Stimulated activated CD4-positive, alpha-beta T cell treated with anti-CD3 and anti-CD28 coated beads, Interleukin-2, amount 100 ng/mL, for 4 hours (primary cell): ENCODE measurements at regions not wholly inside any gene's neighbourhood (a gene's known extent, or its start where the extent isn't known, plus 50 kb on each side); places are given as distances from the start of the nearest gene placed in this dataset.

ENCODE experiments used
- DNase-seq: peaks from one replicate; pipeline ENCODE4 v3.0.0-alpha.2; 2020; ENCODE audit warnings: low read depth

DNA sequence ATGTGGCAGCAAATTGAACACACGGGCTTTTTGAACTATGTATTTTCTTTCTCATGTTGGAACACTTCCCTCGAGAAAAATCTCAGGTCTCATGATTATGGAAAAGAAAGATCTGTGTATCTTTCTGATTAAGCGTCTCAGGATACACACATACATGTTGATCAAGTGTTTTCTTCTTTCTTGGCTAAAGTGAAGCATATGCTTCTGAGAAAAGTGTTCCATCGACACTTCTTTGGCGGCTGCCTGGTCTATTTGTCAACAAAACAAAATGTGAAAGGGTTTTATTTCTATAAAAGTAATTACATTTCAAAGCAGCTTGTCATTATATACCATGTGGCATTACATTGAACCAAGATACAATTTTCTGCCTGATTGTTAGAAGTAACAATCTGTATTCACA, 157.5 kb downstream of the DLEU7 start:
- DNase-seq, result no peak

DNA sequence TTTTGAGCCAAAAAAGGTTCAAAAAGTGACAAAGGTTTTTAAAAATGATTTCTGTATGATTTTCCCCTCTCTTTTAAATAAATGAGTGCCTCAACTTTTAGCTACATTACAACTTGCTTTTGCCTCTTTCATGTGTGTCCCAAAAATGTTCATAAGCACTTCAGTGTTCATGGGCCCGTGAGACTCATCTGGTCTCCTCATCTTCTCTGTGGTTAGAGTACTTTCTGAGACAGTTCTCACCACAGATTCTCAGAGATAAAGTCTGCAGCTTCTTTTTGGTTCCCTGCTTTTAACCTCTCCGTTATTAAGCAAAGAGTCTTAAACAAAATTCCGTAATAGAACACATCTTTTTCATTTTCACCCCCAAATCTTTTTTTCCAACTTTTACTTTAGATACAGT, 156.9 kb downstream of the DLEU7 start:
- no peak for DNase-seq

DNA sequence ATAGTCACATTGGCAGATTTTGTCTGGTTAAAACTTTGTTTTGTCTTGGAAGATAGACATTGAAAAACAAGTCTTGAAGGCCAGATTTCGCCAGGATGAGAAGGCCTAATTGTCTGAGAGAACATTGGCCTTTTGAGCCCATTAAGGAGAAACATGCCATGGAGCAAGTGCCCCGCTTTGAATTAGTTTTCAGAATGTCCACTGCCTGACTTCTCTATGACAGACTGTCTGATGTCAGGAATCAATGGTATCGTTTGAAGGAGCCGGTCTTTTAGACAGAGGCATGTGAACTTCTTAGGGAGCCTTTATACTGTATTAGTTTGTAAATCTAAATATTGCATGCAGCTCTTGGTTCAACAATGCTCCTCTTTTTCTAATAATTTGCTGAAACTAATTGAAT, 155.9 kb downstream of the DLEU7 start:
- no peak for DNase-seq

DNA sequence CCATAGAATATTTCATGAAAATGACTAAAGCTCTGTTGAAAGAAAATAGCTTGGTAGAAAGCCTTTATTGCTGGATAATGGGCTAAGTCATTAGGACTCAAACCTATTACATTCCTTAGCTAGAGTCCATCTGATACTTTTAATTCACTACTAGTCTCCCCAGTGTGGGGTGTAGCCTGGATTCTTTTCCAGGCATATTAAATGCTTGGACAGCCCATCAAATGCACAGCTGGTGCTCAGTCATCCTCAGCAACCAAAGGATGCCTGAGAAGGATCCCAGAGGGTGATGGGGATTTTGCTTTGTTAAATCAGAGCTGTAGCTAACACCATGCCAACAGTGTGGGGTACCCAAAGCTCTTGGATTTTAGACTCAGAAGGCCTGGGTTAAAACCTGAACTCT, 153.5 kb downstream of the DLEU7 start:
- no peak for DNase-seq

DNA sequence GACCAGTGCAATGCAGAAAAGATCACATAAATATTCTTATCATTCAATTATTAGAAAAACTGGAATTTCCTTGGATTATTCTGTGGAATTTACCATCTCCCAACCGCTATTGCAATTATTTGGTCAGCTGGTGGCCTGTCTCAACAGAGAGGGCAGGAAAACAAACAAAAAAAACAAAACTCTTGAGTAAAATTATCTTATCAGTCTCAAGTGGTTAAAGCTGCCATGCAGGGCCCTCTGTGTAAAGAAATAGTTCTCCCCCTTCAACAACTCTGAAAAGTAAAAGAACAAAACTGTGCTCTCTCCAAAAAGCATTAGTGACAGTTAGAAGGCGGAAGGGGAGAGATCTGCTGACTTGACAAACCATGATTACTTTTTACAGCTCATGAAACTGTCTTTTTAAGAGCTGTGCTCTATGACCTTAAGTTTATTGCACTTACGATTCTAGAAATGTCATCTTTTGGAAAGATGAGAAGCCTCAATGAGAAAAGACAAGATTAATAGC, 152.3 kb downstream of the DLEU7 start:
- no peak for DNase-seq

GRCh38 chr13:50691681-50692263, 151.7 kb downstream of the DLEU7 start:
- DNase-seq, result no peak

DNA sequence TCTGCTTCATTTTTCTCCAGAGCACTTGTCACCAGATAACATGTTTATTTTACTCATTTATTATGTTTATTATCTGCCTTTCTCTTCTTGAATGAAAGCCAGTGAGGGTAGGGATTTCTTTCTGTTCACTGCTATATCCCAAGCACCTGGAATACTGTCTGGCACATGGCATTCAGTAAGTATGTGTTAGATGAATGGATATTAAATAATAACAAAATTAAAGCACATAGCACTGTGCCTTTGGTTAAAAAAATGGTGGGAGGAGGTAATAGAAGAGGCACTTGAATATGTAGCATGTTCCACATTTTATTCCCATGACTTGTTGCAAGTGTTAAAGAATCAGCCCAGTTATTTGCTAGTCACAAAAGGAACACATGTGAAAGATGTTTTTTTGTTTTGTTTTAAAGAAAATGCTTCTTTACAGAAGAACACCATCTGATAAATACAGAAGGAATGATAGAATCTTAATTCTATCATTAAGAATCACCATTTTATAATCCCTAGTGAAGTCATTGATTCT, 151.0 kb downstream of the DLEU7 start:
- DNase-seq, result no peak

- DNase-seq, result no peak
Measured at GRCh38 chr13:50693727-50694126, 149.8 kb downstream of the DLEU7 start.

- DNase-seq, result no peak
Measured at GRCh38 chr13:50697746-50698539, 145.5 kb downstream of the DLEU7 start.

- DNase-seq, result no peak
Measured at GRCh38 chr13:50699874-50700663, 143.4 kb downstream of the DLEU7 start.

DNA sequence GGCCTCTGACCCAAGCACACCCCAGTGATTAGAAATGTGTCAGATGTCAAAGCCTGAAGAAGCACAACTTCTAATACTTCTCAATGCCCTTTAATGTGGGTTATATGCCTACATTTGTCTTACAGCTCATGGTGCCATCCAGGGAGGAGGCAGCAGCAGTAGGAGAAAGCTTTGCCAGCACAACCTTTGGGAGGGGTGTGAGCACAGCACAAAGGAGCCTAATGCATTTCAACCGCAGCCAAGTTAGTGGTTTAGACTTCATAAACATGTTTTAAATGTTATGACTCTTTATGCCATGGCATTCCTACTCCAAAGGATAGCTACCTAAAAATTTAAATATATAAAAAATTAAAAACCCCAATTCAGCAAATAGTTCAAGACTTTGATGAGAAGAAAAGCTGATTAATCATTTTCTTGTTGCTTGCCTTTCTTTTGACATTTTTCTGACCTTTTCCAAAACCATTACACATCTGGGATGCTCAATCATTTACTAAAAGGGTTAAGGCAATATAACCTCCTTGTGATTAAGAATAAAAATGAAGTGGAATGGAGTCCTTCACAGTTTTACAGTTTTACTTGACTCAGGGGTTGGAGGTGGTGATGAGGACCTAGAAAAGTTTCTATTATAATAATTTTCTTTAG, 142.7 kb downstream of the DLEU7 start:
- no peak for DNase-seq

GRCh38 chr13:50701469-50701868, 142.0 kb downstream of the DLEU7 start:
- DNase-seq, result no peak

DNA sequence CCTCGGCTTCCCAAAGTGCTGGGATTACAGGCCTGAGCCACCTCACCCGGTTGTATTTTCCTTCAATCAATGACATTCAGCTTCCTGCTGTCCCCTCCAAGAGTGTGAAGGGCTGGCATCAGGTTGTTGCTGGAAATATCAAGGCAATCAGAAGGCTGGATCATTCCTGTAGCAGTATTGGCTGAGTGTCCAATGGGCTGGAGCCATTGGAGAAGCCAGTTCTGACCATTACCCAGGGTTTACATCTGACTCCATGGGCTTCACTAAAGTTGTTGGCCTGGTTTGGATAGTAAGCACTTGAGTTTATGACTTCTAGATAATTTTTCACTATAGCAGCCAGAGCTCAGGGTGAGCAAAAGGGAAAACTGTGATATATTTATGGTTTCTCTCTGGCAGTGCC, 137.0 kb downstream of the DLEU7 start:
- DNase-seq, result no peak

GRCh38 chr13:50707628-50708027, 135.9 kb downstream of the DLEU7 start:
- no peak for DNase-seq

DNA sequence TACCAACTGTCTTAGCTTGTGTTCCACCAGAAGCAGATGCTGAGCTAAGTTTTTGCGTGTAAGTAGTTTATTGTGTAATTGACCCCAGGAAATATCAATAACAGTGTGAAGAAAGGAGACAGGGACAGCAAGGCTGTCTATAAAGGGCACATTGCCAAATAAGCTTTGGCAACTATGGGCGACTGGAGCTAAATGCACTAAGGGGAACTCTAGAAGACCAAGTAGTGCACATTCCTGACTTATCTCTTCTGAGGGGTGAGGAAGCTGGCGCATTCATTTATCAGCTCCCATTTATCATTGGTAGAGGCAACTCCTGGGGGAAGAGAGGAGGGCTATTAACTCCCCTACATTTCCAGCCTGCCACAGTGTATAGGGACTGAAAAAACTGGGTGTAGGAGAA, 135.0 kb downstream of the DLEU7 start:
- DNase-seq, result no peak

DNA sequence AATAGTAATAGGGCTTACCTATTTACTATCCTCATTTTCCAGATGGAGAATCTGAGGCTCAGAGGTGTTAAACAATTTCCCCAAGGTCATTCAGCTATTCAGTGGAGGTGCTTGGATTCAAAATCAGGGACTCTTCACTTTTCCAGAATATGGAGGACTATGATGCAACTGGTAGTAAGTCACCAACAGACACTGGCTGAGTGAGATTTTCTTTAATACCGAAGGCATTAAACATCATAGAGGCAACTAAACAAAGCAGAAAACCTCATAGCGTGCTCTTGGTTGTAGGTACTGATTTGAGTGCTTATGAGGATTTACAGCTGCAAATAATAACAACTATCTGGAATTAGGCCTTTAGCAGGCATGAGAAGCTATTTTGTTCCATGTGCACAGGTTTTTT, 134.4 kb downstream of the DLEU7 start:
- no peak for DNase-seq

GRCh38 chr13:50711131-50711815, 132.2 kb downstream of the DLEU7 start:
- DNase-seq, result no peak

DNA sequence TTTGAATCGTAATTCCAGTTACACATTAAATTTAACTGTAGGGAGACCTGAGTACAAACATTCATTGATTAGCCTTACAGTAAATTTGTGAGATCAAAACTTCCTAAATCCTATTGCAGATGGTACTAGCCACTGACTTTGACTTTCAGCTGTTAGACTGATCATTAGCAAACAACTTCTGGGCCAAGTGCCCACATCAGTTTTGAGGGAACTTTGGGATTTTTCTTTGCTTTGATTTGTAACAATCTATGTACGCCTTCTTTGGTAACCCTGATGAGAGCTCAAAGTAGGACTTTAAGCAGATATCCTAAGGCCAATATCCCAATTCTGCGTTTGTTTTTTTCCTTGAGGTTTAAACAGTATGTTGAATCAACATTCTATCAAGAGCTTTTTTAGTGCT, 131.5 kb downstream of the DLEU7 start:
- no peak for DNase-seq

DNA sequence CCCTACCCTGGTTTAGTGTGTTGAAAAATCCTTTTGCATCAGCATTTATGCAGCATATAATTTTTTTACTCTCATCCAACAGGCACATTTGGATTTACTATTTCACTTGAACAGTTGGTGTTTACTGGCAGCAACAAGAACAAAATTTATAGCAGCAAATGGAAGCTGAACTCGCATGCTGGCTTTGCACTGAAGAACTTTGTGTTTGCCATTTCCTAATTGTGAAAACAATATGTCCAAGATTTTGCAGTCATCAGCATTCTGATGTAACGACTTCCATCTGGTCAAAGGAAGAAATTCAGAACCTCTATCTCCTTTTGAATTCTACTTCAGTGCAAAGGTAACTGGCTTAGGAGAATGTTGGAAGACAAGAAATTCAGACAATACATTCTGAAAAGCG, 131.0 kb downstream of the DLEU7 start:
- DNase-seq, result no peak

DNA sequence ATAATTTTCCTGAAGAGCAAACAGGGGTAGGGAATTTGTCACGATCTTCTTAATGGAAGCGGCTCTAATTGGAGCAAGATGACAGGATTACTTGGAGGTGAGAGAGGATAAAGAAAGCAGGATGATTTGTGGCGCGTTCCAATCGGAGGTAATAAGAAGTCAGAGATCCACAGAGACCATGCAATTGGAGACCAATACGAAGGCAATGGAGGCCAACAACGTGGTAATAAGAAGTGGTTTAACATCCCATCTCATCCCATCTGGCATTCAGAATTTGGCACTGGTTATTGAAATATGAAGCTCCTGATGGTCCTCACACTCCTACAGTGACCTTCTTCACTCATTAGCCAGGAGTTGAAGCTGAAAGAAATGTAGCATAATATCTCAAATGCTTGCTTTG, 130.6 kb downstream of the DLEU7 start:
- DNase-seq, result no peak

DNA sequence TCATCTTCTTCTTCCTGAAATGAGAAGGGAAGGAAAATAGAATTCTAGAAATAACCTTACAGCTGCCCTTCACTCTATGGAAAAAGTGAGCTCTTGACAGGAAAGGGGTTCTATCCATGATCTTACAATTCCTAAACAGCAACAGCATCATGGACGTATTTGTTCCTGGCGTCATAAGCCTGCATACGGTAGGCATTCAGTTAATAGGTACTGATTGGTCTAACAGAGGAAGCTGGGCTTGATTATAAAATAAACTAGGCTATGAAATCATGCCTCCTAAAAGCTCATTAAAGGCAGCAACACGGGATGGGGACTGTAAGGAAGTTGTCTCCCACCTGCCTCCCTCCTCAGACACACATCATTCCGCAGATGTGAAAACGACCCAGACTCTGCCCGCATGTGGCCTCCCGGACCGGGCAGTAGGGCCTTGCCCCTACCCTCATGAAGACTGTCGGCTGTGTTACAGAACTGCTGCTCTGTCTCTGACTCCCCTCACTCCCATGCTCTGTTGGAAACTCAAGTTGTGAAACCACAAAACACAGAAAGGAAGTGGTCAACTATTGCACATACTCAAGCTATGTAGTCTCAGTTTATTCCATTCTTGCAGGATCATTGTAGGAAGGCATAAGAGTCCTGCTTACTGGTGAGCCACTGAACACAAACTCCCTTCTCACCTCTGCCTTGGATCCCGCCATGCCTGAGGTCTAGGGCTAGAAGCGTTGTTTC, 129.8 kb downstream of the DLEU7 start:
- no peak for DNase-seq
